Keratinocyte (primary cell): ENCODE measurements at regions not wholly inside any gene's neighbourhood (a gene's known extent, or its start where the extent isn't known, plus 50 kb on each side); places are given as distances from the start of the nearest gene placed in this dataset.

Experiments
- CTCF ChIP-seq, 3 experiments: IDR thresholded peaks in 1 of 3; conservative IDR thresholded peaks in 1 of 3; optimal IDR thresholded peaks in 1 of 3; 2 replicates in 2 of 3; 3 replicates in 1 of 3; pipeline versions ENCODE3 to v1.5.1; 2011; ENCODE audit warnings: low read length in 3 of 3, mild to moderate bottlenecking in 3 of 3, moderate library complexity in 2 of 3, control low read depth in 1 of 3, inconsistent platforms in 1 of 3; ENCODE audit not compliant: insufficient read depth in 2 of 3; ENCODE audit errors: extremely low read depth in 1 of 3
- EZH2 ChIP-seq: IDR thresholded peaks from one replicate; pipeline ENCODE4 v1.6.1; 2012; ENCODE audit warnings: inconsistent platforms, mild to moderate bottlenecking, low read length, moderate library complexity

DNA sequence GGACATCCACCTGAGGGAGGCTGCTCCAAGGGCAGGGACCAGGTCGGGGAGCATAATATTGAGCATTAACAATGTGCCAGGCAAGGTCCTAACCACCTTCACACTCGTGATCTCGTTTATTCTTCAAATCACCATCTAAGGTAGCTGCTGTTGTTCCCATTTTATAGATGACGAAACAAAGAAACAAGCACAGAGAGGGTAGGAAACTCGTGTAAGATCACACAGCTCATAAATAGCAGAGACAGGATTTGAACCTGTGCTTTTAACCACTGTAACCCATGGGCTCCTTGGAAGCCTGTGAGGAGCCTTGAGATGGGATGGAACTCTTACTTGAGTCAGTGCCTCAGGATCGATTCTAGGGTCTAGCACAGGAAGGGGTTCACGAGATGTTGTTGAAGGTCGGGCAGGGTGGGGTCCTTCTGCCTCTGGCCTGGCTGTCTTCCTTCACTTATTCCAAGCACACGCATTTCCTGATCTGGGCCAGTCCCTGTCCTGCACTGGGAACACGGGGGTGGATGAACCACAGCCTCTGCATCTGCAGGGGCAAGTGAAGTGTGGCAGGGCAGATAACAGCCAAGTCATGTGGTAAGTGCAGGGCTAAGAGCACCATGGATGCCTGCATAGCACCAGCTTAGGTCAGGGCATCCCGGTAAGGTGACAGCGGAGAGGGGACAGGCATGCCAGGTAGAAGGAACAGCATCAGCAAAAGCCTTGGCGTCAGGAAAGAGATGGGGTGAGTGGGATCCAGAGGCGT lies 188.1 kb downstream of the MELK start:
- TF ChIP-seq CTCF (optimal IDR thresholded peaks at IDR 0.05 in 1 of 3, IDR thresholded peaks at IDR 0.05 in 1 of 3, conservative IDR thresholded peaks at IDR 0.05 in 1 of 3; ENCODE audit: extremely low read depth in 1 of 3, insufficient read depth in 2 of 3, low read length in 3 of 3), result no peak
- no peak for TF ChIP-seq EZH2
